ENCODE measurements at regions not wholly inside any gene's neighbourhood (a gene's known extent, or its start where the extent isn't known, plus 50 kb on each side); places are given as distances from the start of the nearest gene placed in this dataset.

DNA sequence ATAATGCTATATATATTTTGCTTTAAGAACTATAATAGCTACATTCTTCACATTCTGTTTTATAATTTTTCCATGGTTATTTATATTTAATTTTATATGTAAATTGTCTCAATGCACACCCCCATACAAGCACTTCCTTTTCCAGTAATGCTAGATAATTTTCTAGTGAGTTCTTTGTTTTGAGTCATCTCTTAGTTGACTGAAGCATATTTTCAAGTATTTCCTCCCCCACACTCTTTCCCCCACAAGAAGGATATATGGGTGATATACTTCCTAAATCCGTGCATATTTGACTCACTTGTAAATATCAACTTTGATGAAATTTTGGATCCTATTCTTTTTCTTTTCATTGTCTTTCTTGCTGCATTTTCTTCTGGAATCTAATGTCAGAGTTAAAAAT, 82.1 kb upstream of the SRSF6 start:
- no peak for ATAC-seq
- WGBS, 3 donors = 62 to 70% (median 68%) methylated on average over 1 of the region's 1 CpG
- no peaks in the 10 kb centered on the region for H3K36me3 ChIP-seq (ENCODE audit: insufficient read depth in 1 of 2, low read depth in 1 of 2)
- no peaks in the 10 kb centered on the region for H3K9me3 ChIP-seq
- no peak for DNase-seq
- H3K4me1 ChIP-seq = no peaks in the 10 kb centered on the region
- no peak overlapping the region for H3K4me3 ChIP-seq
- intact Hi-C loops (cut with DNase I) = no loop called here
- no peak overlapping the region for H3K27ac ChIP-seq
- no peaks in the 10 kb centered on the region for H3K27me3 ChIP-seq (ENCODE audit: insufficient read depth in 3 of 3, low read length in 2 of 3)
- TF ChIP-seq, protein P1, sequence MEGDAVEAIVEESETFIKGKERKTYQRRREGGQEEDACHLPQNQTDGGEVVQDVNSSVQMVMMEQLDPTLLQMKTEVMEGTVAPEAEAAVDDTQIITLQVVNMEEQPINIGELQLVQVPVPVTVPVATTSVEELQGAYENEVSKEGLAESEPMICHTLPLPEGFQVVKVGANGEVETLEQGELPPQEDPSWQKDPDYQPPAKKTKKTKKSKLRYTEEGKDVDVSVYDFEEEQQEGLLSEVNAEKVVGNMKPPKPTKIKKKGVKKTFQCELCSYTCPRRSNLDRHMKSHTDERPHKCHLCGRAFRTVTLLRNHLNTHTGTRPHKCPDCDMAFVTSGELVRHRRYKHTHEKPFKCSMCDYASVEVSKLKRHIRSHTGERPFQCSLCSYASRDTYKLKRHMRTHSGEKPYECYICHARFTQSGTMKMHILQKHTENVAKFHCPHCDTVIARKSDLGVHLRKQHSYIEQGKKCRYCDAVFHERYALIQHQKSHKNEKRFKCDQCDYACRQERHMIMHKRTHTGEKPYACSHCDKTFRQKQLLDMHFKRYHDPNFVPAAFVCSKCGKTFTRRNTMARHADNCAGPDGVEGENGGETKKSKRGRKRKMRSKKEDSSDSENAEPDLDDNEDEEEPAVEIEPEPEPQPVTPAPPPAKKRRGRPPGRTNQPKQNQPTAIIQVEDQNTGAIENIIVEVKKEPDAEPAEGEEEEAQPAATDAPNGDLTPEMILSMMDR (IDR thresholded peaks at IDR 0.05) = no peak

DNA sequence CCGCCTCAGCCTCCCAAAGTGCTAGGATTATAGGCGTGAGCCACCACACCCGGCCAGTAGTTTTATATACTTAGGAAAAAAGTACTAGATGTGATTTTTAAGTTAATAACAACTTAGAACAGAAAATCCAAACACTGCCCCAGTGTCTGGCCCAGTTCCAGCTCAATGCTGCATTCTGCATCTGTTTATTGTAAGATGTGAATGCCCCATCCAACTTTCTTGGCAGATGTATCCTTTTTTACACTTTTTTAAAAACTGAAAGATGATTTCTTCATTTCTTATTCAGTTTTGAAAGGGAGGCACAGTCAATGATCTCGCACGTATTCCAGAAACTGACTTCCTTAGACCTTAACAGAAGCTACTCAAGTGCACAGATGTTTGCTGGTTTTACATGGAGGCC, 85.6 kb upstream of the SRSF6 start:
- Histone ChIP-seq H3K36me3 (ENCODE audit: insufficient read depth in 1 of 2, low read depth in 1 of 2) (no peaks in the 10 kb centered on the region), H3K9me3 (no peaks in the 10 kb centered on the region), H3K27me3 (ENCODE audit: insufficient read depth in 3 of 3, low read length in 2 of 3) (no peaks in the 10 kb centered on the region), H3K4me3 (no peak overlapping the region), H3K27ac (no peak overlapping the region), H3K4me1 (no peaks in the 10 kb centered on the region)
- DNase-seq (no peak), ATAC-seq (no peak)
- intact Hi-C loops (cut with DNase I) = no loop called here
- TF ChIP-seq, protein P1 (IDR thresholded peaks at IDR 0.05) = no peak
- WGBS, 3 donors = 39 to 48% (median 46%) methylated on average over 5 of the region's 5 CpGs

DNA sequence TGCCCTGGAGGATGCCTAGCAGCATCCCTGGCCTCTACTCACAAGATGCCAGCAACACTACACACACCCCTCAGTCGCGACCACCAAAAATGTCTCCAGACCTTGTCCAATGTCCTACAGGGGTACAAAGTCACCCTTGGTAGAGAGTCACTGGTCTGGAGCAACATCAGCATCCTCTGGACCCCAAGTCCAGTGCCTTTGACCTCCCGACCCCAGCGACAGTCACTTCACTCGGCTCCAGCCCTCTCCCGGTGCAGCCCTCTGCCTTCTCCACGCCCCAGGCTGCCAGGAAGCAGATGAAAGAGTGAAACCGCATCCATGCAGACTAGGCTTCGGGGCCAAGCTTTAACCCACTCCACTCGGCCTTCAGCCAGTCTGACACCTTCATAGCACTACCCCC, 92.0 kb upstream of the SRSF6 start:
- Histone ChIP-seq H3K27me3 (ENCODE audit: insufficient read depth in 3 of 3, low read length in 2 of 3) (peaks cover 0 to 5% (median 0%) of the 10 kb centered on the region in 3 donors), H3K27ac (no peak overlapping the region), H3K4me3 (no peak overlapping the region), H3K9me3 (no peaks in the 10 kb centered on the region), H3K4me1 (no peaks in the 10 kb centered on the region), H3K36me3 (ENCODE audit: insufficient read depth in 1 of 2, low read depth in 1 of 2) (no peaks in the 10 kb centered on the region)
- DNase-seq (no peak), ATAC-seq (no peak)
- intact Hi-C loops (cut with DNase I) = no loop called here
- TF ChIP-seq, protein P1 (IDR thresholded peaks at IDR 0.05) = no peak
- 26 to 38% (median 27%) methylated on average over 10 of the region's 10 CpGs for WGBS, 3 donors

DNA sequence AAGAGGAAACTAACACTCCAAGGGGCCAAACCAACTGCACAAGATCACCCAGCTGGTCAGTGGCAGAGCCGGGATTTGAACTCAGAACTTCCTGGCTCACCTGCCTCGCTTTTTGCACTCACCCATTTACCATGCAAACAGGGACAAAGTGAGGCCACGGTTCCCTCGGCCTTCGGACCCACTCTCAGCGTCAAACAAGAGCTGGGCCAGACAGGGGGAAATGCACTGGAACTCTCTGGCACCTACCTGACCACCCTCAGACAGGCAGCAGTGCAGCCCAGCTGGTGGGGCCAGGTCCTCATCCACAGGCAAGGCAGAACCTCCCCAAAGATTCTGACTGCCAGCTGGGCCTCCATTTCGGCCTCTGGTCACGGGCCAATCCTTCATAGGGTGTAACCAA, 93.7 kb upstream of the SRSF6 start:
- Histone ChIP-seq H3K9me3 (no peaks in the 10 kb centered on the region), H3K27me3 (ENCODE audit: insufficient read depth in 3 of 3, low read length in 2 of 3) (peaks cover 0 to 5% (median 0%) of the 10 kb centered on the region in 3 donors), H3K27ac (no peak overlapping the region), H3K4me1 (no peaks in the 10 kb centered on the region), H3K36me3 (ENCODE audit: insufficient read depth in 1 of 2, low read depth in 1 of 2) (no peaks in the 10 kb centered on the region), H3K4me3 (no peak overlapping the region)
- DNase-seq (no peak), ATAC-seq (no peak)
- intact Hi-C loops (cut with DNase I) = no loop called here
- WGBS, 3 donors = 80 to 83% (median 80%) methylated on average over 8 of the region's 8 CpGs
- TF ChIP-seq, protein P1 (IDR thresholded peaks at IDR 0.05) = no peak

DNA sequence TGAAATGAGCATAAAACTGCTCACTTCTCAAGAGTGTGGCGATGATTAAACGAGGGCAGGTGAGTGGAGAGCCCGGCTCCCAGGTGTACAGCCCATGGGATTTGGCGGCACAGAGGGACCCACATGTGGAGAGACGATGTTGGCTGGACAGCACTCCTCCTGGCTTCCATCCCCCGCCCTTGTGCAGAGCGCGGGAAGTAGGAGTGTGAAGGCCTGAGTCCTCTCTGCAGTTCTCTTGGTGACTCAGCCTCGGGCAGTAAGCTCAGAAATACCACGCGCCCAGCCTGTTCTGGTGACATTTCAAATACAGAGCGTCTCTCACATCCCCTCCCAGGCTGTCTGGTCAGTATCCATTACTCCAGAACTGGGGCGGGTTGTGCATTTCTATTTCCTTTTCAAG, 94.2 kb upstream of the SRSF6 start:
- no peaks in the 10 kb centered on the region for H3K9me3 ChIP-seq
- H3K27ac ChIP-seq = no peak overlapping the region
- H3K36me3 ChIP-seq (ENCODE audit: insufficient read depth in 1 of 2, low read depth in 1 of 2) = no peaks in the 10 kb centered on the region
- no peak overlapping the region for H3K4me3 ChIP-seq
- peaks cover 0 to 5% (median 0%) of the 10 kb centered on the region in 3 donors for H3K27me3 ChIP-seq (ENCODE audit: insufficient read depth in 3 of 3, low read length in 2 of 3)
- TF ChIP-seq, protein P1 (IDR thresholded peaks at IDR 0.05) = no peak
- no peaks in the 10 kb centered on the region for H3K4me1 ChIP-seq
- intact Hi-C loops (cut with DNase I) = no loop called here
- no peak for DNase-seq
- WGBS, 3 donors = 79 to 83% (median 81%) methylated on average over 13 of the region's 13 CpGs
- ATAC-seq = no peak

All from psoas muscle (tissue), 7 donors.